ENCODE measurements at regions not wholly inside any gene's neighbourhood (a gene's known extent, or its start where the extent isn't known, plus 50 kb on each side); places are given as distances from the start of the nearest gene placed in this dataset.

GRCh38 chr9:80602291-80602690 lies 1030.5 kb downstream of the TLE4 start:
- Histone ChIP-seq H3K79me2 (ENCODE audit: control insufficient read depth, insufficient read depth, low read length) (no peaks in the 10 kb centered on the region), H3K4me1 (ENCODE audit: control insufficient read depth, extremely low read depth, insufficient read depth, low read length) (no peaks in the 10 kb centered on the region), H3K27me3 (ENCODE audit: control insufficient read depth in 2 of 2, insufficient read depth in 2 of 2, low read length in 2 of 2) (no peaks in the 10 kb centered on the region), H3K27ac (ENCODE audit: insufficient read depth, low read depth, low read length) (no peak overlapping the region), H3K36me3 (ENCODE audit: control insufficient read depth in 2 of 2, extremely low read depth in 1 of 2, insufficient read depth in 2 of 2, low read length in 2 of 2) (no peaks in the 10 kb centered on the region), H4K20me1 (replicated peaks; ENCODE audit: control insufficient read depth, extremely low read depth, insufficient read depth, low read length) (no peaks in the 10 kb centered on the region), H3K9me1 (replicated peaks; ENCODE audit: control insufficient read depth, extremely low read depth, insufficient read depth, low read length) (no peaks in the 10 kb centered on the region), H3K4me3 (replicated peaks in 1 of 3; ENCODE audit: insufficient read depth in 1 of 3, low read depth in 1 of 3, low read length in 3 of 3) (no peak overlapping the region), H3K9ac (replicated peaks; ENCODE audit: extremely low read depth, insufficient read depth, low read length) (no peak overlapping the region), H3K9me3 (replicated peaks; ENCODE audit: control insufficient read depth, insufficient read depth, low read length) (no peaks in the 10 kb centered on the region), H3K4me2 (ENCODE audit: insufficient read depth, low read length) (no peak overlapping the region), H2AFZ (ENCODE audit: low read depth, low read length) (no peak overlapping the region)
- DNase-seq (ENCODE audit: low read depth, low spot score) (no peak), FAIRE-seq (no peak)
- intact Hi-C loops (cut with micrococcal nuclease), result loop anchor here (10.0 kb wide), 1 partner anchor 1083 kb away; the partner anchor contains the start of gene TLE1
- POLR2A ChIA-PET, result no interaction called here
- dilution Hi-C loops (cut with MboI; ENCODE audit: extremely low pct_ligation_motif_present, low sequenced_read_pairs), result no loop called here
- no TSS peak for BruUV-seq (replicated peaks)
- CTCF ChIA-PET, result no interaction called here
- no peak for TF ChIP-seq POLR2AphosphoS5 (IDR thresholded peaks at IDR 0.05; ENCODE audit: insufficient read depth, low read depth, low read length)
- TF ChIP-seq, protein P1, sequence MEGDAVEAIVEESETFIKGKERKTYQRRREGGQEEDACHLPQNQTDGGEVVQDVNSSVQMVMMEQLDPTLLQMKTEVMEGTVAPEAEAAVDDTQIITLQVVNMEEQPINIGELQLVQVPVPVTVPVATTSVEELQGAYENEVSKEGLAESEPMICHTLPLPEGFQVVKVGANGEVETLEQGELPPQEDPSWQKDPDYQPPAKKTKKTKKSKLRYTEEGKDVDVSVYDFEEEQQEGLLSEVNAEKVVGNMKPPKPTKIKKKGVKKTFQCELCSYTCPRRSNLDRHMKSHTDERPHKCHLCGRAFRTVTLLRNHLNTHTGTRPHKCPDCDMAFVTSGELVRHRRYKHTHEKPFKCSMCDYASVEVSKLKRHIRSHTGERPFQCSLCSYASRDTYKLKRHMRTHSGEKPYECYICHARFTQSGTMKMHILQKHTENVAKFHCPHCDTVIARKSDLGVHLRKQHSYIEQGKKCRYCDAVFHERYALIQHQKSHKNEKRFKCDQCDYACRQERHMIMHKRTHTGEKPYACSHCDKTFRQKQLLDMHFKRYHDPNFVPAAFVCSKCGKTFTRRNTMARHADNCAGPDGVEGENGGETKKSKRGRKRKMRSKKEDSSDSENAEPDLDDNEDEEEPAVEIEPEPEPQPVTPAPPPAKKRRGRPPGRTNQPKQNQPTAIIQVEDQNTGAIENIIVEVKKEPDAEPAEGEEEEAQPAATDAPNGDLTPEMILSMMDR (IDR thresholded peaks at IDR 0.05; ENCODE audit: extremely low read depth in 1 of 2, insufficient read depth in 1 of 2, low read depth in 1 of 2, low read length in 2 of 2), result no peak
- TF ChIP-seq JUN (IDR thresholded peaks at IDR 0.05; ENCODE audit: borderline replicate concordance, insufficient read depth, insufficient read length, low read depth), result no peak
- no peak for TF ChIP-seq EZH2 (IDR thresholded peaks at IDR 0.05; ENCODE audit: borderline replicate concordance, low read depth, low read length, severe bottlenecking)

DNA sequence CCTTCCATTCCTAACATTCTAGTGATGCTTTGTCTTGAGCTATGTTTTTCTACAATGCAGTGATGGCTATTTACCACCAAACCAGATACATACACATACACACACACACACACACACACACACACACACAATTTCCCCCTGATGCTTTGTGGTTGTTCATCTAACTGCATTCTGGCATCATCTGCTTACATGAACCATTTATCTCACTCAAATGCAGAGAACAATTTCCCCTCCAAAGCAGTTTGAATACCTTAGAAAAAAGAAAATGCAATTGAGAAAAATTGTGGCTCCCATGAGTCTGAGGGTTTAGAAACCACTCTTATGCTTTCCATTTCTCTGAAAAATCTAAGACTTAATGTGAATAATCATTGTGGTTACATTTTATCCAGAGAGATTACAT lies 1024.8 kb downstream of the TLE4 start:
- no peak overlapping the region for H3K9ac ChIP-seq (replicated peaks; ENCODE audit: extremely low read depth, insufficient read depth, low read length)
- TF ChIP-seq POLR2AphosphoS5 (IDR thresholded peaks at IDR 0.05; ENCODE audit: insufficient read depth, low read depth, low read length), result no peak
- TF ChIP-seq, protein P2, sequence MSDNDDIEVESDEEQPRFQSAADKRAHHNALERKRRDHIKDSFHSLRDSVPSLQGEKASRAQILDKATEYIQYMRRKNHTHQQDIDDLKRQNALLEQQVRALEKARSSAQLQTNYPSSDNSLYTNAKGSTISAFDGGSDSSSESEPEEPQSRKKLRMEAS (IDR thresholded peaks at IDR 0.05; ENCODE audit: insufficient read depth, insufficient read length), result no peak
- TF ChIP-seq, protein P1 (IDR thresholded peaks at IDR 0.05; ENCODE audit: extremely low read depth in 1 of 2, insufficient read depth in 1 of 2, low read depth in 1 of 2, low read length in 2 of 2), result no peak
- DNase-seq (ENCODE audit: low read depth, low spot score) (no peak), FAIRE-seq (no peak)
- CTCF ChIA-PET, result no interaction called here
- BruUV-seq (replicated peaks), result no TSS peak
- no peaks in the 10 kb centered on the region for H3K4me1 ChIP-seq (ENCODE audit: control insufficient read depth, extremely low read depth, insufficient read depth, low read length)
- H2AFZ ChIP-seq (ENCODE audit: low read depth, low read length), result no peak overlapping the region
- no peaks in the 10 kb centered on the region for H3K9me3 ChIP-seq (replicated peaks; ENCODE audit: control insufficient read depth, insufficient read depth, low read length)
- H3K79me2 ChIP-seq (ENCODE audit: control insufficient read depth, insufficient read depth, low read length), result no peaks in the 10 kb centered on the region
- no peaks in the 10 kb centered on the region for H4K20me1 ChIP-seq (replicated peaks; ENCODE audit: control insufficient read depth, extremely low read depth, insufficient read depth, low read length)
- no peak overlapping the region for H3K27ac ChIP-seq (ENCODE audit: insufficient read depth, low read depth, low read length)
- no peaks in the 10 kb centered on the region for H3K9me1 ChIP-seq (replicated peaks; ENCODE audit: control insufficient read depth, extremely low read depth, insufficient read depth, low read length)
- dilution Hi-C loops (cut with MboI; ENCODE audit: extremely low pct_ligation_motif_present, low sequenced_read_pairs), result no loop called here
- no peak overlapping the region for H3K4me2 ChIP-seq (ENCODE audit: insufficient read depth, low read length)
- POLR2A ChIA-PET, result no interaction called here
- intact Hi-C loops (cut with micrococcal nuclease), result no loop called here
- no peak overlapping the region for H3K4me3 ChIP-seq (replicated peaks in 1 of 3; ENCODE audit: insufficient read depth in 1 of 3, low read depth in 1 of 3, low read length in 3 of 3)
- H3K36me3 ChIP-seq (ENCODE audit: control insufficient read depth in 2 of 2, extremely low read depth in 1 of 2, insufficient read depth in 2 of 2, low read length in 2 of 2), result no peaks in the 10 kb centered on the region
- no peaks in the 10 kb centered on the region for H3K27me3 ChIP-seq (ENCODE audit: control insufficient read depth in 2 of 2, insufficient read depth in 2 of 2, low read length in 2 of 2)
